Activated CD4-positive, alpha-beta memory T cell treated with anti-CD3 and anti-CD28 coated beads for 36 hours (primary cell): ENCODE measurements at regions not wholly inside any gene's neighbourhood (a gene's known extent, or its start where the extent isn't known, plus 50 kb on each side); places are given as distances from the start of the nearest gene placed in this dataset.
"Not testable (repeated sequence)": the region's sequence is repeated elsewhere in the genome, so short reads cannot be mapped to it uniquely, and the experiment has no call there.

ENCODE experiments used
- CTCF ChIA-PET: fragments of 350-600 bp; sonication (Branson Sonifier 250); formaldehyde crosslinking; loops from one replicate; lab custom pipeline; 2021; ENCODE audit warnings: antibody characterized with exemption, inconsistent platforms; lab: Charles Lee
- POLR2A ChIA-PET: fragments of 350-600 bp; sonication (Branson Sonifier 250); formaldehyde crosslinking; loops from one replicate; lab custom pipeline; 2021; ENCODE audit warnings: antibody characterized with exemption; lab: Charles Lee
- DNase-seq: peaks from one replicate; pipeline ENCODE4 v3.0.0-alpha.2; 2020
- H3K27ac Mint-ChIP-seq: one replicate; pipeline ENCODE4 v1.8.0; 2021; ENCODE audit warnings: mixed read lengths
- H3K27me3 Mint-ChIP-seq: one replicate; pipeline ENCODE4 v1.8.0; 2021; ENCODE audit warnings: mixed read lengths
- H3K36me3 Mint-ChIP-seq: one replicate; pipeline ENCODE4 v1.8.0; 2021; ENCODE audit warnings: mixed read lengths
- H3K4me1 Mint-ChIP-seq: one replicate; pipeline ENCODE4 v1.8.0; 2021; ENCODE audit warnings: low read depth, mixed read lengths
- H3K4me3 Mint-ChIP-seq: one replicate; pipeline ENCODE4 v1.8.0; 2021; ENCODE audit warnings: mild to moderate bottlenecking, mixed read lengths
- H3K9me3 Mint-ChIP-seq: one replicate; pipeline ENCODE4 v1.8.0; 2021; ENCODE audit warnings: mixed read lengths
- intact Hi-C: fragments of 100-400 bp; cut with micrococcal nuclease; formaldehyde crosslinking; loops from one replicate; pipeline ENCODE4 v1.15.1; 2023

GRCh38 chr5:13357929-13358328 is 586.6 kb downstream of the DNAH5 start:
- H3K4me3 Mint-ChIP-seq: no peak overlapping the region
- ChIA-PET CTCF (no interaction called here), POLR2A (no interaction called here)
- intact Hi-C loops: no loop called here
- no peak overlapping the region for H3K27ac Mint-ChIP-seq
- no peak for DNase-seq
- H3K27me3 Mint-ChIP-seq: no peaks in the 10 kb centered on the region
- no peaks in the 10 kb centered on the region for H3K4me1 Mint-ChIP-seq
- H3K36me3 Mint-ChIP-seq: no peaks in the 10 kb centered on the region
- peaks cover 3% of the 10 kb centered on the region for H3K9me3 Mint-ChIP-seq

GRCh38 chr5:13356226-13356625 is 588.3 kb downstream of the DNAH5 start:
- Mint-ChIP-seq H3K4me1 (no peaks in the 10 kb centered on the region), H3K9me3 (peaks cover 6% of the 10 kb centered on the region), H3K27ac (no peak overlapping the region), H3K27me3 (no peaks in the 10 kb centered on the region), H3K36me3 (no peaks in the 10 kb centered on the region), H3K4me3 (no peak overlapping the region)
- intact Hi-C loops: no loop called here
- ChIA-PET CTCF (no interaction called here), POLR2A (no interaction called here)
- no peak for DNase-seq

- DNase-seq: no peak
- ChIA-PET POLR2A (no interaction called here), CTCF (no interaction called here)
- H3K27ac Mint-ChIP-seq: no peak overlapping the region
- no peaks in the 10 kb centered on the region for H3K4me1 Mint-ChIP-seq
- H3K36me3 Mint-ChIP-seq: no peaks in the 10 kb centered on the region
- H3K9me3 Mint-ChIP-seq: peaks cover 6% of the 10 kb centered on the region
- H3K4me3 Mint-ChIP-seq: no peak overlapping the region
- no peaks in the 10 kb centered on the region for H3K27me3 Mint-ChIP-seq
- intact Hi-C loops: no loop called here
Observed at GRCh38 chr5:13354611-13355010, 589.9 kb downstream of the DNAH5 start.

GRCh38 chr5:13350767-13351166 is 593.7 kb downstream of the DNAH5 start:
- ChIA-PET CTCF (no interaction called here), POLR2A (no interaction called here)
- peaks cover 6% of the 10 kb centered on the region for H3K9me3 Mint-ChIP-seq
- no peaks in the 10 kb centered on the region for H3K4me1 Mint-ChIP-seq
- H3K27ac Mint-ChIP-seq: no peak overlapping the region
- no peaks in the 10 kb centered on the region for H3K36me3 Mint-ChIP-seq
- DNase-seq: no peak
- intact Hi-C loops: no loop called here
- no peak overlapping the region for H3K4me3 Mint-ChIP-seq
- no peaks in the 10 kb centered on the region for H3K27me3 Mint-ChIP-seq

- CTCF ChIA-PET: no interaction called here
- POLR2A ChIA-PET: no interaction called here
- intact Hi-C loops: no loop called here
- no peaks in the 10 kb centered on the region for H3K4me1 Mint-ChIP-seq
- H3K27me3 Mint-ChIP-seq: no peaks in the 10 kb centered on the region
- no peaks in the 10 kb centered on the region for H3K36me3 Mint-ChIP-seq
- DNase-seq: no peak
- no peak overlapping the region for H3K27ac Mint-ChIP-seq
- H3K9me3 Mint-ChIP-seq: peaks cover 3% of the 10 kb centered on the region
- no peak overlapping the region for H3K4me3 Mint-ChIP-seq
Observed at GRCh38 chr5:13348568-13348967, 595.9 kb downstream of the DNAH5 start.

GRCh38 chr5:13346401-13346800 is 598.1 kb downstream of the DNAH5 start:
- no peaks in the 10 kb centered on the region for H3K4me1 Mint-ChIP-seq

GRCh38 chr5:13339093-13339492 is 605.4 kb downstream of the DNAH5 start:
- intact Hi-C loops: no loop called here

More at GRCh38 chr5:13346401-13346800, 598.1 kb downstream of the DNAH5 start:
- intact Hi-C loops: no loop called here
- no peaks in the 10 kb centered on the region for H3K36me3 Mint-ChIP-seq
- no peak for DNase-seq
- no peak overlapping the region for H3K4me3 Mint-ChIP-seq
- POLR2A ChIA-PET: no interaction called here
- CTCF ChIA-PET: no interaction called here
- no peaks in the 10 kb centered on the region for H3K27me3 Mint-ChIP-seq
- no peak overlapping the region for H3K27ac Mint-ChIP-seq
- H3K9me3 Mint-ChIP-seq: peaks cover 10% of the 10 kb centered on the region

GRCh38 chr5:13335026-13335425 is 609.5 kb downstream of the DNAH5 start:
- H3K4me1 Mint-ChIP-seq, DNase-seq: not testable (repeated sequence)

More at GRCh38 chr5:13339093-13339492, 605.4 kb downstream of the DNAH5 start:
- POLR2A ChIA-PET: no interaction called here
- CTCF ChIA-PET: no interaction called here
- Mint-ChIP-seq H3K27me3 (no peaks in the 10 kb centered on the region), H3K9me3 (peaks cover 27% of the 10 kb centered on the region), H3K4me3 (no peak overlapping the region), H3K4me1 (no peaks in the 10 kb centered on the region), H3K27ac (no peak overlapping the region), H3K36me3 (no peaks in the 10 kb centered on the region)
- no peak for DNase-seq

GRCh38 chr5:13331585-13331984 is 612.9 kb downstream of the DNAH5 start:
- intact Hi-C loops: no loop called here
- POLR2A ChIA-PET: no interaction called here
- no peak for DNase-seq
- H3K27ac Mint-ChIP-seq: no peak overlapping the region
- H3K4me1 Mint-ChIP-seq: no peaks in the 10 kb centered on the region
- H3K36me3 Mint-ChIP-seq: no peaks in the 10 kb centered on the region
- CTCF ChIA-PET: no interaction called here
- peaks cover 11% of the 10 kb centered on the region for H3K9me3 Mint-ChIP-seq
- H3K4me3 Mint-ChIP-seq: no peak overlapping the region
- no peaks in the 10 kb centered on the region for H3K27me3 Mint-ChIP-seq

More at GRCh38 chr5:13335026-13335425, 609.5 kb downstream of the DNAH5 start:
- H3K36me3 Mint-ChIP-seq, H3K27me3 Mint-ChIP-seq, CTCF ChIA-PET, H3K27ac Mint-ChIP-seq, POLR2A ChIA-PET, intact Hi-C loops, H3K4me3 Mint-ChIP-seq: not testable (repeated sequence)
- peaks cover 18% of the 10 kb centered on the region for H3K9me3 Mint-ChIP-seq

- intact Hi-C loops: no loop called here
- no peaks in the 10 kb centered on the region for H3K4me1 Mint-ChIP-seq
- no peak for DNase-seq
- H3K4me3 Mint-ChIP-seq: no peak overlapping the region
- POLR2A ChIA-PET: no interaction called here
- H3K36me3 Mint-ChIP-seq: no peaks in the 10 kb centered on the region
- H3K27ac Mint-ChIP-seq: no peak overlapping the region
- H3K27me3 Mint-ChIP-seq: no peaks in the 10 kb centered on the region
- CTCF ChIA-PET: no interaction called here
- H3K9me3 Mint-ChIP-seq: peaks cover 6% of the 10 kb centered on the region
Observed at GRCh38 chr5:13328316-13328715, 616.2 kb downstream of the DNAH5 start.

GRCh38 chr5:13325765-13326164 is 618.7 kb downstream of the DNAH5 start:
- no peaks in the 10 kb centered on the region for H3K4me1 Mint-ChIP-seq
- no peaks in the 10 kb centered on the region for H3K36me3 Mint-ChIP-seq
- H3K4me3 Mint-ChIP-seq: no peak overlapping the region
- H3K27me3 Mint-ChIP-seq: no peaks in the 10 kb centered on the region
- H3K27ac Mint-ChIP-seq: no peak overlapping the region
- DNase-seq: no peak
- CTCF ChIA-PET: no interaction called here
- POLR2A ChIA-PET: no interaction called here
- H3K9me3 Mint-ChIP-seq: peaks cover 5% of the 10 kb centered on the region
- intact Hi-C loops: no loop called here

- intact Hi-C loops: no loop called here
- Mint-ChIP-seq H3K4me1 (no peaks in the 10 kb centered on the region), H3K9me3 (peaks cover 8% of the 10 kb centered on the region), H3K36me3 (no peaks in the 10 kb centered on the region), H3K27me3 (no peaks in the 10 kb centered on the region), H3K27ac (no peak overlapping the region), H3K4me3 (no peak overlapping the region)
- DNase-seq: no peak
- ChIA-PET CTCF (no interaction called here), POLR2A (no interaction called here)
Observed at GRCh38 chr5:13322769-13323168, 621.7 kb downstream of the DNAH5 start.

GRCh38 chr5:13317654-13318053 is 626.8 kb downstream of the DNAH5 start:
- Mint-ChIP-seq H3K27me3 (no peaks in the 10 kb centered on the region), H3K4me1 (no peaks in the 10 kb centered on the region), H3K27ac (no peak overlapping the region), H3K4me3 (no peak overlapping the region), H3K36me3 (no peaks in the 10 kb centered on the region), H3K9me3 (peaks cover 23% of the 10 kb centered on the region)
- ChIA-PET CTCF (no interaction called here), POLR2A (no interaction called here)
- intact Hi-C loops: no loop called here
- no peak for DNase-seq
